ENCODE measurements at regions not wholly inside any gene's neighbourhood (a gene's known extent, or its start where the extent isn't known, plus 50 kb on each side); places are given as distances from the start of the nearest gene placed in this dataset.

- no peak for TF ChIP-seq CTCF (IDR thresholded peaks at IDR 0.05)
- no peak for TF ChIP-seq POLR2A (IDR thresholded peaks at IDR 0.05)
Measured at GRCh38 chr7:12111422-12112405, 99.4 kb upstream of the TMEM106B start.

All from right lobe of liver (tissue), 4 donors.